Thyroid gland (tissue), 4 donors: ENCODE measurements at regions not wholly inside any gene's neighbourhood (a gene's known extent, or its start where the extent isn't known, plus 50 kb on each side); places are given as distances from the start of the nearest gene placed in this dataset.

ENCODE experiments used
- POLR2A ChIP-seq, 2 donors: fragments of 450-650 bp; IDR thresholded peaks; one replicate each; pipeline ENCODE4 v1.6.1; 2017; ENCODE audit warnings: antibody characterized with exemption in 2 of 2, mild to moderate bottlenecking in 2 of 2, moderate library complexity in 1 of 2
- TF ChIP-seq, protein P1 (sequence below), 6 experiments: fragments of 200-600 bp in 3 of 6; fragments of 450-650 bp in 3 of 6; sonication (generic) in 3 of 6; IDR thresholded peaks; one replicate each; pipeline ENCODE4 v1.5.1; 2016 to 2019; ENCODE audit warnings: antibody characterized with exemption in 6 of 6, mild to moderate bottlenecking in 2 of 6, inconsistent platforms in 1 of 6, moderate library complexity in 1 of 6

GRCh38 chr14:61928701-61929100 is 166.5 kb downstream of the SNAPC1 start:
- TF ChIP-seq, protein P1, sequence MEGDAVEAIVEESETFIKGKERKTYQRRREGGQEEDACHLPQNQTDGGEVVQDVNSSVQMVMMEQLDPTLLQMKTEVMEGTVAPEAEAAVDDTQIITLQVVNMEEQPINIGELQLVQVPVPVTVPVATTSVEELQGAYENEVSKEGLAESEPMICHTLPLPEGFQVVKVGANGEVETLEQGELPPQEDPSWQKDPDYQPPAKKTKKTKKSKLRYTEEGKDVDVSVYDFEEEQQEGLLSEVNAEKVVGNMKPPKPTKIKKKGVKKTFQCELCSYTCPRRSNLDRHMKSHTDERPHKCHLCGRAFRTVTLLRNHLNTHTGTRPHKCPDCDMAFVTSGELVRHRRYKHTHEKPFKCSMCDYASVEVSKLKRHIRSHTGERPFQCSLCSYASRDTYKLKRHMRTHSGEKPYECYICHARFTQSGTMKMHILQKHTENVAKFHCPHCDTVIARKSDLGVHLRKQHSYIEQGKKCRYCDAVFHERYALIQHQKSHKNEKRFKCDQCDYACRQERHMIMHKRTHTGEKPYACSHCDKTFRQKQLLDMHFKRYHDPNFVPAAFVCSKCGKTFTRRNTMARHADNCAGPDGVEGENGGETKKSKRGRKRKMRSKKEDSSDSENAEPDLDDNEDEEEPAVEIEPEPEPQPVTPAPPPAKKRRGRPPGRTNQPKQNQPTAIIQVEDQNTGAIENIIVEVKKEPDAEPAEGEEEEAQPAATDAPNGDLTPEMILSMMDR (IDR thresholded peaks at IDR 0.05), result no peak
- no peak for TF ChIP-seq POLR2A (IDR thresholded peaks at IDR 0.05)
